ENCODE measurements at regions not wholly inside any gene's neighbourhood (a gene's known extent, or its start where the extent isn't known, plus 50 kb on each side); places are given as distances from the start of the nearest gene placed in this dataset.

DNA sequence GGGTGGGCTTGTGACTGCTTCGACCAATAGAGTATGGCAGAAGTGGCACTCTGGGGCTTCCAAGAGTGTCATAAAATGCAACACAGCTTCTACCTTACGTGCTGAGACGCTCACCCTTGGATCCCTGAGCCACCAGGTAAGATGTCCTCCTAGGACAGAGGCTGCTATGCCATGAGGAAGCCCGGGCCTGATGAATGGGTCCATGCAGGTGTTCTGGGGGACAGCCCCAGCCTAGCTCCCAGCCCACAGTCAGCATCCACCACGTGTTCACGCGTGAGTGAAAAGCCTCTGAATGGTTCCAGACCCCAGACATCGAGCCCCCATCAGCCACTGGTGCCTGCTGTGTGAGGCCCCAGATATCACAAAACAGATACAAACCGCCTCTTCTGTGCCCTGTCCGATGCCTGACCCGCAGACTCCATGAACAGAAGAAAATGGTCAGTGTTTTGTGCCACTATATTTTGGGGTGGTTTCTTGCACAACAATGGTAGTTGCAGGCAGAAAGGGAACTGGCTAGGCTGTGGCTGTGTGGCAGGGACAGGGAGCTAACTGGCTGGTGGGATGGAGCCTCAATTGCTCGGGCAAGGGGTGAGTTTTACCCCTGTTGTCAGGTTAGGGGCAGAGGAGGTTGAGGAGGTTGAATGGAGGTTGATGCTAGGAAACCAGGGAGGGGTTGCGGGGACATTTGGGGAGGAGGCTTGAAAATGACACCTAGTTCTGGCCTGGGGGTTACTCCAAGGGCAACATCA, 92.2 kb downstream of the LINGO1 start:
- no peak for DNase-seq (ENCODE audit: low read depth)
- TF ChIP-seq, protein P1, sequence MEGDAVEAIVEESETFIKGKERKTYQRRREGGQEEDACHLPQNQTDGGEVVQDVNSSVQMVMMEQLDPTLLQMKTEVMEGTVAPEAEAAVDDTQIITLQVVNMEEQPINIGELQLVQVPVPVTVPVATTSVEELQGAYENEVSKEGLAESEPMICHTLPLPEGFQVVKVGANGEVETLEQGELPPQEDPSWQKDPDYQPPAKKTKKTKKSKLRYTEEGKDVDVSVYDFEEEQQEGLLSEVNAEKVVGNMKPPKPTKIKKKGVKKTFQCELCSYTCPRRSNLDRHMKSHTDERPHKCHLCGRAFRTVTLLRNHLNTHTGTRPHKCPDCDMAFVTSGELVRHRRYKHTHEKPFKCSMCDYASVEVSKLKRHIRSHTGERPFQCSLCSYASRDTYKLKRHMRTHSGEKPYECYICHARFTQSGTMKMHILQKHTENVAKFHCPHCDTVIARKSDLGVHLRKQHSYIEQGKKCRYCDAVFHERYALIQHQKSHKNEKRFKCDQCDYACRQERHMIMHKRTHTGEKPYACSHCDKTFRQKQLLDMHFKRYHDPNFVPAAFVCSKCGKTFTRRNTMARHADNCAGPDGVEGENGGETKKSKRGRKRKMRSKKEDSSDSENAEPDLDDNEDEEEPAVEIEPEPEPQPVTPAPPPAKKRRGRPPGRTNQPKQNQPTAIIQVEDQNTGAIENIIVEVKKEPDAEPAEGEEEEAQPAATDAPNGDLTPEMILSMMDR (IDR thresholded peaks at IDR 0.05; ENCODE audit: insufficient read depth, low read depth, low read length, missing control alignments): no peak
- no peak overlapping the region for H3K4me3 ChIP-seq (ENCODE audit: low read length)

DNA sequence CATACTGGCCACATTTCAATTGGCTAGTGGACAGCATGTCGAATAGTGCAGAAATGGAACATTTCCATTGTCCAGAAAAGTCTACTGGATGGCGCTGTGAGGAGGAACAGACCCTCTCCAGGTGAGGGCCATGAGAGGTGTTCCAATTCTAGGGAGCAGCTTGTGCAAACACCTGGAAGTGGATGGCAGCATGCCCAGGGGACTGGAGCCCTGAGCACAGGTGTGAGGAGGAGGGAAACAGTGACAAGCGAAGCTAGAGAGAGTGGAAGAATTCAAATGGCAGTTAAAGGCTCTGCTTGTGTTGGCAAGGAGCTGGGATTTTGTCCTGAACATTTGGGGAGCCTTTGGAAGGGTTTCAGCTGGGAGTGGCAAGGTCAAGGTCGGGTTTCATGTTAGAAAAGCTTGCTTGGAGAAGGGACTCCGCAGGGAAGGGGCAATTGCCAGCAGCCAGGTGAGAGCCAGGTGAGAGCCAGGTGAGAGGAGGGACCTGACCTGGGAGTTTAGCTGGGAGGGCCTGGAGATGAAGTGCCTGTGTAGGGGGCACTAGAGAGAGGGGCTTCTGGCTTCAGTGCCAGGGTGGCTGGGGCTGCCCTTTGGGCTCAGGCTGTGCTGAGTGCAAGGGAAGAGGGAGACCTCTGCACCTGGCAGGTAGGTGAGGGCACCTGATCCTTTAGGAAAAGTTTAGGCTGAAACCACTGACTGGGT, 93.8 kb downstream of the LINGO1 start:
- DNase-seq (ENCODE audit: low read depth): no peak
- TF ChIP-seq, protein P1 (IDR thresholded peaks at IDR 0.05; ENCODE audit: insufficient read depth, low read depth, low read length, missing control alignments): no peak
- H3K4me3 ChIP-seq (ENCODE audit: low read length): no peak overlapping the region

DNA sequence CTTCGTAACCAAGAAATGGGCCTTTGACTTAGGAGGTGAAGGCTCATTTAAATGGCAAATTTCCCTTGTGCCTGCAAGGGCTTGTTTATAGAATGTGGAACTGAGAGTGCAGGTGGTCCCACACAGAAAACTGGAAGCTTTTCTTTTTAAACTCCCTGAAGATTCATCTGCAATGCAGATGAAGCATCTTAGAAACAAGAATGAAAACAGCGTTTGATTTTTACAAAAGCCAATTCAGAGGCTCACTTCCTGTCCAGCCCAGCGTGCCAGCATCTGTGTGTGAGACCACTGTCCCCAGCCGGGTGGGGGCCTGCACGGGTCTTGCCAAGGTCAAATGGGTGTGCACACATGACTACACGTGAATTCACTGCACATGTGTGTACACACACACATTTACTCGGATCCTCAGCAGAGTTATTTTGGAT, 94.7 kb downstream of the LINGO1 start:
- DNase-seq (ENCODE audit: low read depth): no peak
- TF ChIP-seq, protein P1 (IDR thresholded peaks at IDR 0.05; ENCODE audit: insufficient read depth, low read depth, low read length, missing control alignments): no peak
- no peak overlapping the region for H3K4me3 ChIP-seq (ENCODE audit: low read length)

DNA sequence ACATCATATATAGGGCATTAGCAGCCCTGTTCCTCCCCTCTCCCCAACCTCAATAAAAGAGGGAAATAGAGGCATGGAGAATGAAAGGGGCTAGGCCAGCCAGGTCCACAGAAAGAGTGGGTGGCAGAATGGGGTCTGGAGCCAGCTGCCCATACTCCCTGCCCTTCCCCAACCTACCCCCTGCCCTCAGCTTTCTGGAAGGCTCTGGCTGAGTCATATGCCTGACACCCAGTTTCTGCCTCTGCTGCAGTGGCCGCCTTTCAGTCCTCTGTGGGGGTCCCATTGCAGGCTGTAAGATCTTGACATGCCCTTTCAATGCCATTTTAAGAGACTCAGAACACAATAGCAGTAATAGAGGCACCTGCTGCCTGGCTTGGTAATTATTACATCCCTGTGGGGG, 95.7 kb downstream of the LINGO1 start:
- TF ChIP-seq, protein P1 (IDR thresholded peaks at IDR 0.05; ENCODE audit: insufficient read depth, low read depth, low read length, missing control alignments): no peak
- DNase-seq (ENCODE audit: low read depth): no peak
- H3K4me3 ChIP-seq (ENCODE audit: low read length): no peak overlapping the region

DNA sequence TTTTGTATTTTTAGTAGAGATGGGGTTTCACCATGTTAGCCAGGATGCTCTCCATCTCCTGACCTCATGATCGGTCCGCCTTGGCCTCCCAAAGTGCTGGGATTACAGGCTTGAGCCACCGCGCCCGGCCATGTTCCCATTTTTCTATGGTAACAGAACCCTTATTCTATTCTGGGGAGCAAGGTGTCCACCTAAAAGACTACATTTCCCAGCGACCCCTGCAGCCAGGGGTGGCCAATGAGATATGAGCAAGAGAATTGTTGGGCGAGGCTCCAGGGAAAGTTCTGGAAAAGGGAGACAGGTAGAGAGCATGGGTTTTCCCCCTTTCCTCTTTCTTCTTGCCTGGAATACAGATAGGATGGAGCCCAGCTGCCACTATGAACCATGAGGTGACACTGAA, 96.9 kb downstream of the LINGO1 start:
- no peak overlapping the region for H3K4me3 ChIP-seq (ENCODE audit: low read length)
- TF ChIP-seq, protein P1 (IDR thresholded peaks at IDR 0.05; ENCODE audit: insufficient read depth, low read depth, low read length, missing control alignments): no peak
- no peak for DNase-seq (ENCODE audit: low read depth)

All from epithelial cell of esophagus (primary cell).